GM23248 (cell line): ENCODE measurements at regions not wholly inside any gene's neighbourhood (a gene's known extent, or its start where the extent isn't known, plus 50 kb on each side); places are given as distances from the start of the nearest gene placed in this dataset.
A peak's percentile ranks its signal among the peaks of the same experiment; 100 is the strongest.

Experiments used
- DNase-seq: peaks from one replicate; pipeline ENCODE4 v3.0.0-alpha.2; 2015
- H2AFZ ChIP-seq: fragments of 200-600 bp; sonication (generic); 2 replicates; pipeline ENCODE4 v1.6.1; 2016; ENCODE audit warnings: antibody characterized with exemption
- H3F3A ChIP-seq: fragments of 200-600 bp; sonication (generic); 2 replicates; pipeline ENCODE4 v1.6.1; 2016; ENCODE audit warnings: mild to moderate bottlenecking, antibody characterized with exemption, mixed run types; ENCODE audit not compliant: insufficient read depth
- H3K27ac ChIP-seq: fragments of 200-600 bp; sonication (generic); 2 replicates; pipeline ENCODE4 v1.5.1; 2016; ENCODE audit warnings: mild to moderate bottlenecking
- H3K27me3 ChIP-seq: fragments of 200-600 bp; sonication (generic); replicated peaks from 2 replicates; pipeline ENCODE4 v1.6.1; 2016; ENCODE audit warnings: mild to moderate bottlenecking; ENCODE audit not compliant: insufficient read depth
- H3K36me3 ChIP-seq: fragments of 200-600 bp; sonication (generic); 2 replicates; pipeline ENCODE4 v1.6.1; 2016; ENCODE audit warnings: low read depth, mild to moderate bottlenecking
- H3K4me1 ChIP-seq: fragments of 200-600 bp; sonication (generic); 2 replicates; pipeline ENCODE4 v1.6.1; 2016; ENCODE audit warnings: mild to moderate bottlenecking; ENCODE audit not compliant: insufficient read depth
- H3K4me2 ChIP-seq: fragments of 200-600 bp; sonication (generic); one replicate; pipeline ENCODE4 v1.6.1; 2016; ENCODE audit warnings: mild to moderate bottlenecking; ENCODE audit not compliant: unreplicated experiment
- H3K4me3 ChIP-seq: fragments of 200-600 bp; sonication (generic); 2 replicates; pipeline ENCODE4 v1.5.1; 2016; ENCODE audit warnings: mild to moderate bottlenecking
- H3K79me2 ChIP-seq: fragments of 200-600 bp; sonication (generic); 2 replicates; pipeline ENCODE4 v1.6.1; 2016; ENCODE audit warnings: mild to moderate bottlenecking; ENCODE audit not compliant: insufficient read depth
- H3K9ac ChIP-seq: fragments of 200-600 bp; sonication (generic); 2 replicates; pipeline ENCODE4 v1.6.1; 2016; ENCODE audit warnings: mild to moderate bottlenecking
- H3K9me2 ChIP-seq: fragments of 200-600 bp; sonication (generic); 2 replicates; pipeline ENCODE4 v1.6.1; 2016; ENCODE audit warnings: mixed run types, mild to moderate bottlenecking, moderate library complexity; ENCODE audit not compliant: insufficient read depth
- H3K9me3 ChIP-seq: fragments of 200-600 bp; sonication (generic); one replicate; pipeline ENCODE4 v1.6.1; 2017; ENCODE audit warnings: low read depth
- H4K20me1 ChIP-seq: fragments of 200-600 bp; sonication (generic); 2 replicates; pipeline ENCODE4 v1.6.0; 2016; ENCODE audit not compliant: insufficient read depth
- EZH2 ChIP-seq: fragments of 200-600 bp; sonication (generic); IDR thresholded peaks from 2 replicates; pipeline ENCODE4 v1.6.1; 2018; ENCODE audit warnings: antibody characterized with exemption, mild to moderate bottlenecking; ENCODE audit not compliant: insufficient read depth, poor library complexity, severe bottlenecking
- EZH2phosphoT487 ChIP-seq: fragments of 200-600 bp; sonication (generic); IDR thresholded peaks from 2 replicates; pipeline ENCODE4 v1.6.1; 2018; ENCODE audit warnings: antibody characterized with exemption, moderate library complexity, mild to moderate bottlenecking, low read depth; ENCODE audit not compliant: insufficient read depth
- WGBS, 2 experiments: methylation state at CpG; one replicate each; pipeline ENCODE4 v1.1.6; 2015 to 2017; ENCODE audit warnings: low lambda C conversion rate in 2 of 2, low coverage in 1 of 2; ENCODE audit errors: missing lambda C conversion rate in 2 of 2; 5-methylcytosine and 5-hydroxymethylcytosine counted together
- in situ Hi-C: fragments of 300-500 bp; cut with MboI; formaldehyde crosslinking; loops from 2 replicates; pipeline ENCODE4 v1.15.0; 2020

- in situ Hi-C loops: no loop called here
- Histone ChIP-seq H3K27me3 (no peaks in the 10 kb centered on the region), H3K9me2 (no peaks in the 10 kb centered on the region), H3K4me3 (no peak overlapping the region), H3K4me2 (no peak overlapping the region), H2AFZ (no peak overlapping the region), H3K27ac (no peak overlapping the region), H3K36me3 (no peaks in the 10 kb centered on the region), H3K9ac (no peak overlapping the region), H3F3A (no peaks in the 10 kb centered on the region), H3K9me3 (no peaks in the 10 kb centered on the region), H4K20me1 (no peaks in the 10 kb centered on the region), H3K79me2 (no peaks in the 10 kb centered on the region), H3K4me1 (no peaks in the 10 kb centered on the region)
- DNase-seq: no peak
- TF ChIP-seq EZH2phosphoT487: no peak
- TF ChIP-seq EZH2: no peak
- WGBS, 2 experiments: 0 to 2% methylated on average over 1 of the region's 1 CpG
Measured at GRCh38 chr1:102190429-102190828, 193.7 kb upstream of the OLFM3 start.

GRCh38 chr1:102186536-102186935 lies 189.8 kb upstream of the OLFM3 start:
- no peaks in the 10 kb centered on the region for H3K27me3 ChIP-seq
- TF ChIP-seq EZH2 (no peak), EZH2phosphoT487 (no peak)
- 0 to 2% methylated on average over 2 of the region's 2 CpGs for WGBS, 2 experiments
- H3F3A ChIP-seq: no peaks in the 10 kb centered on the region
- no peak overlapping the region for H3K9ac ChIP-seq
- in situ Hi-C loops: no loop called here
- no peaks in the 10 kb centered on the region for H3K4me1 ChIP-seq
- DNase-seq: peak; percentile 0
- no peak overlapping the region for H3K4me3 ChIP-seq
- no peak overlapping the region for H3K4me2 ChIP-seq
- no peak overlapping the region for H3K27ac ChIP-seq
- no peaks in the 10 kb centered on the region for H3K79me2 ChIP-seq
- no peaks in the 10 kb centered on the region for H4K20me1 ChIP-seq
- no peak overlapping the region for H2AFZ ChIP-seq
- no peaks in the 10 kb centered on the region for H3K9me3 ChIP-seq
- H3K36me3 ChIP-seq: no peaks in the 10 kb centered on the region
- H3K9me2 ChIP-seq: no peaks in the 10 kb centered on the region

DNA sequence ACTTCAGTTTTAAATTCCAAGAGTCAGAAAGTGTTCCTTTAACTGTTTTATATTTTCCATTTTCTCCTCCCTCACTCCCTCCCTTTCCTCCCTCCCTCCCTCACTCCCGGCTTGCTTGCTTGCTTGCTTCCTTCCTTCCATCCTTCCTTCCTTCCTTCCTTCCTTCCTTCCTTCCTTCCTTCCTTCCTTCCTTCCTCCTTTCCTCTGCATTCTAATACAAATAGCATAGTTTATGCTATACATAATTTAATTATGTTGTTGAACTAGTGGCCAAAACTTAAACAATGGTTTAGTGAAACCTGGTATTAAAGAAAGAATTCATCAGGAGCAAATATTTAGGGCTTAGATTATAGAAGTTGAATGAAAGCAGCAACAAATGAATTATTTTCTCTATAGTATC lies 188.5 kb upstream of the OLFM3 start:
- TF ChIP-seq EZH2 (no peak), EZH2phosphoT487 (no peak)
- Histone ChIP-seq H3K36me3 (no peaks in the 10 kb centered on the region), H3K79me2 (no peaks in the 10 kb centered on the region), H4K20me1 (no peaks in the 10 kb centered on the region), H3K9me3 (no peaks in the 10 kb centered on the region), H3K9ac (no peak overlapping the region), H3K4me2 (no peak overlapping the region), H3K27me3 (no peaks in the 10 kb centered on the region), H3K4me1 (no peaks in the 10 kb centered on the region), H3F3A (no peaks in the 10 kb centered on the region), H3K27ac (no peak overlapping the region), H3K4me3 (no peak overlapping the region), H3K9me2 (no peaks in the 10 kb centered on the region), H2AFZ (no peak overlapping the region)
- WGBS, 2 experiments: 27% methylated on average over 1 of the region's 1 CpG; no CpG with 5 or more reads in 1 of the 2 experiments
- no peak for DNase-seq
- in situ Hi-C loops: no loop called here

DNA sequence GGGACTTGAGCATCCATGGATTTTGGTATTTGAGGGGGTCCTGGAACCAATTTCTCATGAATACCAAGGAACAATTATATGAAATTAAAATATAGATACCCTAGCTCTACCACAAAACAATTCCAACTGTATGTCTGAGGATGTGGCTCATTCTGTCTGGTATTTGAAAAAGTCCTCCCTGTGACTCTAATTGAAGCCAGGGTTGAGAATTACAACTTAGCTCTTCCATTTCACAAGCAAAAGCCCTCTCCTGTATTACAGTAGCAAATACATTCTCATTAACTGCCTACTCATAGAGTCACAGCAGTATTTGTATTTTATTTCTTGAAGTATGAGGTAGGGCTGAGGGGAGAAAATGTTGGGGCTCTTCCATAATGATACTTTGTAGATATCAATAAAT lies 187.8 kb upstream of the OLFM3 start:
- H3K4me1 ChIP-seq: no peaks in the 10 kb centered on the region
- TF ChIP-seq EZH2: no peak
- TF ChIP-seq EZH2phosphoT487: no peak
- in situ Hi-C loops: no loop called here
- H3K27me3 ChIP-seq: no peaks in the 10 kb centered on the region
- no peak overlapping the region for H3K4me2 ChIP-seq
- no peak overlapping the region for H3K4me3 ChIP-seq
- H3F3A ChIP-seq: no peaks in the 10 kb centered on the region
- no peak overlapping the region for H3K9ac ChIP-seq
- DNase-seq: no peak
- H3K36me3 ChIP-seq: no peaks in the 10 kb centered on the region
- no peaks in the 10 kb centered on the region for H3K79me2 ChIP-seq
- H3K9me2 ChIP-seq: no peaks in the 10 kb centered on the region
- H4K20me1 ChIP-seq: no peaks in the 10 kb centered on the region
- H2AFZ ChIP-seq: no peak overlapping the region
- H3K9me3 ChIP-seq: no peaks in the 10 kb centered on the region
- no peak overlapping the region for H3K27ac ChIP-seq

DNA sequence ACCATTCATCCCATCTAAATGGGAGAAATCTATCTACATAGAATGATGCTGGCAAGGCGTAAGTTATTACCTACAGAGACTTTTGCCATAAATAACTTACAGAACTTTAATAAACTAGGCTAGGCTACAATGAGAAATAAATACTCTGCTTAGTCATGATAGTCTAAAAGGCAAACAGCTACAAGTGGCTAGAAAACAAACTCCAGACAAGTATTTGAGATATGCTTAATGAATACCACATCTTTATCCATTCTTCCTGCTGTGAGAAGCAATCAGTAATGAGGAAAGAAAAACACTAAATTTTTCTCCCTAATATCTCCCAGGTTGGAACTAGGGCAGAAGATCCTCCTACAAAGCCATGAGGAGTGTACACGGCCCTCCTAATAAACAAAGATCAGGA lies 187.0 kb upstream of the OLFM3 start:
- in situ Hi-C loops: no loop called here

More for the DNA sequence above, 187.0 kb upstream of the OLFM3 start:
- Histone ChIP-seq H3K4me3 (no peak overlapping the region), H3K27ac (no peak overlapping the region), H4K20me1 (no peaks in the 10 kb centered on the region), H3K4me1 (no peaks in the 10 kb centered on the region), H3K79me2 (no peaks in the 10 kb centered on the region), H3K4me2 (no peak overlapping the region), H3K9ac (no peak overlapping the region), H3K36me3 (no peaks in the 10 kb centered on the region), H2AFZ (no peak overlapping the region), H3F3A (no peaks in the 10 kb centered on the region), H3K9me2 (no peaks in the 10 kb centered on the region), H3K9me3 (no peaks in the 10 kb centered on the region), H3K27me3 (no peaks in the 10 kb centered on the region)
- no peak for TF ChIP-seq EZH2phosphoT487
- no peak for TF ChIP-seq EZH2
- DNase-seq: no peak
- WGBS, 2 experiments: 11 to 22% methylated on average over 2 of the region's 2 CpGs
